Fibroblast of mammary gland (primary cell): ENCODE measurements at regions not wholly inside any gene's neighbourhood (a gene's known extent, or its start where the extent isn't known, plus 50 kb on each side); places are given as distances from the start of the nearest gene placed in this dataset.

ENCODE experiments used
- DNase-seq: peaks from one replicate; pipeline ENCODE4 v3.0.0-alpha.2; 2010; ENCODE audit warnings: low read depth
- H3K4me3 ChIP-seq: 2 replicates; pipeline ENCODE4 v1.5.1; 2011; ENCODE audit warnings: low read depth, mild to moderate bottlenecking, low read length, moderate library complexity; ENCODE audit not compliant: control insufficient read depth
- CTCF ChIP-seq: conservative IDR thresholded peaks from 2 replicates; pipeline ENCODE4 v1.5.1; 2011; ENCODE audit warnings: low read depth, low read length, inconsistent platforms; ENCODE audit not compliant: control insufficient read depth, insufficient read depth

GRCh38 chr2:215681799-215682596, 246.1 kb upstream of the FN1 start:
- DNase-seq, result no peak
- no peak for TF ChIP-seq CTCF
- no peak overlapping the region for H3K4me3 ChIP-seq

GRCh38 chr2:215680605-215681598, 245.0 kb upstream of the FN1 start:
- TF ChIP-seq CTCF, result no peak
- no peak overlapping the region for H3K4me3 ChIP-seq
- DNase-seq, result peak; percentile 98

GRCh38 chr2:215678094-215678493, 242.2 kb upstream of the FN1 start:
- no peak overlapping the region for H3K4me3 ChIP-seq
- TF ChIP-seq CTCF, result no peak
- DNase-seq, result no peak

- no peak for TF ChIP-seq CTCF
- no peak overlapping the region for H3K4me3 ChIP-seq
- DNase-seq, result no peak
Measured at GRCh38 chr2:215677481-215677880, 241.6 kb upstream of the FN1 start.

- H3K4me3 ChIP-seq, result no peak overlapping the region
- no peak for TF ChIP-seq CTCF
- no peak for DNase-seq
Measured at GRCh38 chr2:215672406-215672805, 236.5 kb upstream of the FN1 start.

GRCh38 chr2:215671691-215672090, 235.8 kb upstream of the FN1 start:
- TF ChIP-seq CTCF, result no peak
- no peak overlapping the region for H3K4me3 ChIP-seq
- DNase-seq, result no peak
